Prostate gland (tissue), 2 donors: ENCODE measurements at regions not wholly inside any gene's neighbourhood (a gene's known extent, or its start where the extent isn't known, plus 50 kb on each side); places are given as distances from the start of the nearest gene placed in this dataset.

Source experiments
- POLR2A ChIP-seq: fragments of 450-650 bp; IDR thresholded peaks from one replicate; pipeline ENCODE4 v1.6.1; 2016; ENCODE audit warnings: antibody characterized with exemption, mild to moderate bottlenecking
- TF ChIP-seq, protein P1 (sequence below), 4 experiments: fragments of 200-600 bp in 2 of 4; fragments of 450-650 bp in 2 of 4; sonication (generic) in 2 of 4; IDR thresholded peaks; 1 replicate in 3 of 4; 2 replicates in 1 of 4; pipeline ENCODE4 v1.5.1; 2016 to 2019; ENCODE audit warnings: antibody characterized with exemption in 4 of 4, mild to moderate bottlenecking in 2 of 4, moderate library complexity in 2 of 4

DNA sequence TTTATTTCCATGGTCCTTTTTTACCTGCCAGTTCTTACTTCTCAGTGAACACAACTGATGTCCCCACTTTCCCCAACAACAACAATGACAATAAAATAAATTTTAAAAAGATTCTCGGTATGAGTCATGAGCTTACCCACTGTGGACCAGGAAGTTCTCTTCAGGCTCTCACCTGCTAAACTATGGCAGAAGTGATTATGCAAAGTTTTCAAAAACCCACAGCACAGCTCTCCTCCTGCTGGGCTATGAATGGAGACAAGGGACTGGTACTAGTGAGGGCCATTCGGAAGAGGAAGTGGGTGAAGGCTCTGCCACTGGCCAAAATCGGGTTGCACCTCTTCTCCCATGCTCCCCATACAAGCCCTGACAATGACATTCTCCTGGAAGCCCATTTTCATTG is 429.4 kb downstream of the PIK3R1 start:
- TF ChIP-seq, protein P1, sequence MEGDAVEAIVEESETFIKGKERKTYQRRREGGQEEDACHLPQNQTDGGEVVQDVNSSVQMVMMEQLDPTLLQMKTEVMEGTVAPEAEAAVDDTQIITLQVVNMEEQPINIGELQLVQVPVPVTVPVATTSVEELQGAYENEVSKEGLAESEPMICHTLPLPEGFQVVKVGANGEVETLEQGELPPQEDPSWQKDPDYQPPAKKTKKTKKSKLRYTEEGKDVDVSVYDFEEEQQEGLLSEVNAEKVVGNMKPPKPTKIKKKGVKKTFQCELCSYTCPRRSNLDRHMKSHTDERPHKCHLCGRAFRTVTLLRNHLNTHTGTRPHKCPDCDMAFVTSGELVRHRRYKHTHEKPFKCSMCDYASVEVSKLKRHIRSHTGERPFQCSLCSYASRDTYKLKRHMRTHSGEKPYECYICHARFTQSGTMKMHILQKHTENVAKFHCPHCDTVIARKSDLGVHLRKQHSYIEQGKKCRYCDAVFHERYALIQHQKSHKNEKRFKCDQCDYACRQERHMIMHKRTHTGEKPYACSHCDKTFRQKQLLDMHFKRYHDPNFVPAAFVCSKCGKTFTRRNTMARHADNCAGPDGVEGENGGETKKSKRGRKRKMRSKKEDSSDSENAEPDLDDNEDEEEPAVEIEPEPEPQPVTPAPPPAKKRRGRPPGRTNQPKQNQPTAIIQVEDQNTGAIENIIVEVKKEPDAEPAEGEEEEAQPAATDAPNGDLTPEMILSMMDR (IDR thresholded peaks at IDR 0.05) = no peak
- TF ChIP-seq POLR2A = no peak
